GM13976 (cell line): ENCODE measurements at regions not wholly inside any gene's neighbourhood (a gene's known extent, or its start where the extent isn't known, plus 50 kb on each side); places are given as distances from the start of the nearest gene placed in this dataset.

Experiments
- DNase-seq: peaks from one replicate; pipeline ENCODE4 v3.0.0; 2012; ENCODE audit warnings: low spot score
- in situ Hi-C: fragments of 300-500 bp; cut with MboI; formaldehyde crosslinking; loops from one replicate; pipeline ENCODE4 v1.12.0; 2022; ENCODE audit warnings: low sequenced_read_pairs, mixed read lengths, inconsistent platforms; ENCODE audit not compliant: unreplicated experiment
- TF ChIP-seq, protein P1 (sequence below): IDR thresholded peaks from 2 replicates; pipeline ENCODE4 v1.5.1; 2012; ENCODE audit warnings: borderline replicate concordance, mild to moderate bottlenecking; ENCODE audit not compliant: insufficient read depth; ENCODE audit errors: extremely low read depth, missing control alignments, control extremely low read depth

DNA sequence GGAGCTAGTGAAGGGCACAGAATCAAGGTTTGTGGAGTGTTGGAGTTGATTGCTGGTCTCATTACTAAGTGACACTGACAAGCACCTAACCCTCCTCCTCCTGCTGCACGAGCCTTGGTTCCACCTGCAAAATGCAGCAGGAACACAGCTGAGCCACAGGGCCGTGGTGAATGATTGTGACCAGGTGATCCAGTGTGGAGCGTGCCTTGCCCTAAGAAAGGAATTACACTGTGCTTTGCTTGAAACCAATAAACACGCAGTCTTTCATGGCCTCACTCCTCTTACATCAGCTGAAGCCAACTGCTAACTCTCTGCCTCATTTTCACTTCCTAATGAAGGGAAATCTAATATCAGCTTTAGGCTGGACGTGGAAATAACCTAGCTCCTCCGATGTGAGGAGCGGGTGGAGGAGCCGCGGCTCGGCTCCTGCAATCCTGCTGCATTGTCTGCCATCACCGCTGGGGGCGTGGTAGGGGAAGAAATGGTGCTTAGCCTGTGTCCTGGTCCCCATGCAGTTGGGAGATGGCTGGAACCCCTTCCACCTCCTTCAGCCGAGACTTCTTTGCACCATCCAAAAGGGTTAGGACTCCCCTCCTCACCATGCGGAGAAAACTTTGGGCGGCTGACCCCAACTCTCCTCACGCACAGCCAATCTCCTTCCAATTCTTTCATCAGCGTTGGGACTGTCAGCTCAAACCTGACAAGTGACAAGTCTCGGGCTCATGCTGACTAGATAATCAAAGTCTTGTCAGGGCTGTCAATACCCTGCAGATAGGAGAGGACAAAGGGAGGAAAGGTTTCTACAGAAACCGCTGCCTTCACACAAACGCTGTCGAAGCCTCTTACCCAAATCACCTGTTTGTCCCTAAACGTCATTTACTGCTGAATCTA lies 427.9 kb downstream of the ZNF536 start:
- in situ Hi-C loops: no loop called here
- TF ChIP-seq, protein P1, sequence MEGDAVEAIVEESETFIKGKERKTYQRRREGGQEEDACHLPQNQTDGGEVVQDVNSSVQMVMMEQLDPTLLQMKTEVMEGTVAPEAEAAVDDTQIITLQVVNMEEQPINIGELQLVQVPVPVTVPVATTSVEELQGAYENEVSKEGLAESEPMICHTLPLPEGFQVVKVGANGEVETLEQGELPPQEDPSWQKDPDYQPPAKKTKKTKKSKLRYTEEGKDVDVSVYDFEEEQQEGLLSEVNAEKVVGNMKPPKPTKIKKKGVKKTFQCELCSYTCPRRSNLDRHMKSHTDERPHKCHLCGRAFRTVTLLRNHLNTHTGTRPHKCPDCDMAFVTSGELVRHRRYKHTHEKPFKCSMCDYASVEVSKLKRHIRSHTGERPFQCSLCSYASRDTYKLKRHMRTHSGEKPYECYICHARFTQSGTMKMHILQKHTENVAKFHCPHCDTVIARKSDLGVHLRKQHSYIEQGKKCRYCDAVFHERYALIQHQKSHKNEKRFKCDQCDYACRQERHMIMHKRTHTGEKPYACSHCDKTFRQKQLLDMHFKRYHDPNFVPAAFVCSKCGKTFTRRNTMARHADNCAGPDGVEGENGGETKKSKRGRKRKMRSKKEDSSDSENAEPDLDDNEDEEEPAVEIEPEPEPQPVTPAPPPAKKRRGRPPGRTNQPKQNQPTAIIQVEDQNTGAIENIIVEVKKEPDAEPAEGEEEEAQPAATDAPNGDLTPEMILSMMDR: no peak
- no peak for DNase-seq

DNA sequence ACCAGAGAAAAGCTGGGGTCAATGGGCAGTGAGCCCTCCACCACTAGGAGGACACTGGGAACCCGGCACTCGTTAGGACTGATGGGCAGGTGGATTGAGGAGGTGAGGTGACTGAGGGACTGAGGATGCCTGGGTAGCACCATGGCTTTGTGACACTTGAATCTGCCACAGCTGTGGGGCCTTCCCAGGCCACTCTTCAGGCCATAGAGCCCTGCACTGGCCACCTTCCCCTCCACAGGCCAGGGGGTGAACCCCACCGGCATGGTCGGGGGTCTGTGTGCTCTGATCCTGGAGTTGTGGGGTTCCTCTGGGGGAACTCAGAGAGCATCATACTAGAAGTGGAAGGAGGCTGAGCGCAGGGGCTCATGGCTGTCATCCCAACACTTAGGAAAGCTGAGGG lies 423.5 kb downstream of the ZNF536 start:
- in situ Hi-C loops: no loop called here
- TF ChIP-seq, protein P1: no peak
- no peak for DNase-seq

DNA sequence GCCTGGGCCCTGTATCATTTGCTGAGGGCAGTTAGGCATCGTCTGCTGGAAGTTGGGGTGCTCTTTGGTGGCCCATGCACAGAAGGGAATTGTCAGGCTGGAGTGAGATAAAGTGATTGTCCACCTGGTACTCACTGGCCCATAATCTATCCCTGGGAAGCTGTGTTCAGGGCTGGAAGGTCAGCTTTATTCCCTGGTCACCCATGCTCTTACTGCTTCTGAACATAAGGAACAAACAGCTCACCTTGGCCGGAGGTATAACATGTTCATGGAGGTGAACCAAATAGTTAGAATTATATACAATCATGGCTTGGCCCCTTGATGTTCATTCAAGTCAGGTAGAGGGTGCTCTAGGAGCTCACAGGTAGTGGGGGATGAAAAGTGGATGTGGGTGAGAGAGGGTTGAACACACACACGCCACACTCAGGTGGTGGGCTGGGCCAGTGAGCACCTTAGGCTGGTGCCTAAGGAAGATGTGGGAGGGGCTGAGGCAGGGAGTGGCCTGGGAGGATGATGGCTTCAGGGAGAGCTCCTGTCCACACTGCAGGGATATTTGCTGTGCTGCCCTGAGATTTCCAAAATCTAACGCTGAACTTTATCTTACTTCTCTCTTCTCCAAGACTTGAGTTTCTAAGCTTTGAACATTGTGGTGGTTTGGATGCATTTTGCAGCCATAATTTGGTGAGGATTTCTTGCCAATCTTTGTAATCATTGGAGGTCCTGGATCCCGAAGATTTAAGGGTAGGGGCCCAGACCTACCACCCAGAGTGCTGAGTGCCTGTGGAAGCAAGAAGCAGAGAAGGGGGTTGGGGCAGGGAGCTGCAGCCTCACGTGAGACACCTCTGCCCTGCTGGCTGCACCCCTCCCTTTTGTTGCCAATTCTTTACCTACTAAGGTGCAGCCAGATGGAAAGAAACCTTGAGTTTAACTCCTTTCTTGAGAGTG lies 420.6 kb downstream of the ZNF536 start:
- no peak for DNase-seq
- TF ChIP-seq, protein P1: no peak
- in situ Hi-C loops: no loop called here

DNA sequence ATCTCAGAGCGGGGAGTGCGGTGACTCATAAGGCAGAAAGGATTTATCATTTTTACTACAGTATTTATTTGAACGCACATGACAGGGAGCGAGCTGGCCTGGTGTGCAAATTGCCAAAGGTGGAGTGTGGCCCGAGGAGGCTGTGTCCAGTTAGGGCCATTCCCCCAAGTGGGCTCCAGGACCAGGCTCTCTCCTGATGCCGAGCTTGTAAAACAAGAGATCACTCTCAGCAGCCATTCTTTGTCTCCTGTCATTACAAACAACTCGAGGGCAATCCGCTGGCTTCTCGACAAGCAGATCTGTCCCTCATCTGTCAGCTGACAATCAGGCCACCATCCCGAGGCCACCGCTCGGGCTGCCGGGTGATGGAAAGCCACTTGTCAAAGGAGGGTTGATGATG lies 418.9 kb downstream of the ZNF536 start:
- in situ Hi-C loops: no loop called here
- TF ChIP-seq, protein P1: no peak
- no peak for DNase-seq

DNA sequence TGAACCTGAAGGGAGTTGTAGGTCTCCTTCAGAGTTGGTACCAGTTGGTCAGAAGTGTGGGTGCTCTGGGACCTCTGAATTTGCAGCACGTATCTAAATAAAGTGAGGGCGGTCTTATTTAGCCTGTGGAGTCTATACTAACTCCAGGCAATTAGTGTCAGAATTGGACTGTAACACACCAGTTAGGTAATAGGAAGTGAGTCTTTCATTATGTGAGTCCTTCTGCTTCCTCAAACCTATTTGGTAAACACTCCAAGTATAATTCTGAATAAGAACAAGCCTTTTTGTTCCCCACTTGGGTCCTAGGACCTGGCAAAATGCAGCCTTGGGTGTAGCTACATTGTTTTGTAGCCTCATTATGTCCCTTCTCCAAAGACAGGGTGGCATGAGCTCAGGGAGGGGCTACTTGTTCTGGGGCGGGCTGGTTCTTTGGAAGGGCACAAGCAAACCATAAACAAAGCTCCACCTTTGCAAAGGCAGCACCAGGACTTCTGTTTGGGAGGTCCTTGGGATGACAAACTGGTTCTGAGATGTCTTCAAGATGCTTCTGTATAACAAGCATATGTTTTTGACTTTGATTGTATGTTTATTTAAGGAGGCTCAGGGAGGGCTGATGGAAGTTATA lies 418.0 kb downstream of the ZNF536 start:
- in situ Hi-C loops: no loop called here
- TF ChIP-seq, protein P1: no peak
- DNase-seq: no peak

DNA sequence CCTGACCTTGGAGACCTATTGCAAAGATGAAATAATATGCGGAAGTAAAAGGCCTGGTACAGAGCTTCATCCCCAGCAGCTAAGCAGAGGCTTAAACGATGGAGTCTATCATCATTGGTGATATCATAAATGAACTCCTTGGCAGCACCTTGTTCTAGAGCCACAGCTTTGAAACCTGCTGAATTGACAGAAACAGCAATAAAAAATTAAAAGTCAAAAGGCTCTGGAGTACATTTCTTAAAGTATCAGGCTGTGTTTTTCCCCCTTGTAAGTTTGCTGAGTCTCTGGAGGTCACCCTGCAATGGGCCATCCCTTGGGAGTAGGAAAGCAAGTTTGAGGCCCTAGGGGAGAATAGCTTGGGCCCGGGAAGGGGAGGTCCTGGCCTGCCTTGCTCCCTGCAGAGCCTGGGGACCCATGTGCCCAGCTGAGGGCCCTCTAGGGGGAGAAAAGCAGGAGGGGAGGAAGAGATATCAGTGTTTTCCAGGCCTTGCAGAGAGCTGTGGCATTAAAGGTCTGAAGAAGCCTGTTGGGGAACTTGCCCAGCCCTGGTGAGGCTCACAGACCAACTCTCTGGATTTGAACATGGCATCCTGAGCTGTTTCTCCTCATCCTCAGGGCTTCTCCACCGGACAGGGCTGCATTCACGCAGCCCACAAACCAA lies 416.1 kb downstream of the ZNF536 start:
- TF ChIP-seq, protein P1: no peak
- in situ Hi-C loops: no loop called here
- DNase-seq: no peak
